SU-DHL-6 (cell line): ENCODE measurements at regions not wholly inside any gene's neighbourhood (a gene's known extent, or its start where the extent isn't known, plus 50 kb on each side); places are given as distances from the start of the nearest gene placed in this dataset.

ENCODE experiments used
- H2AFZ ChIP-seq: fragments of 200-600 bp; sonication (generic); 2 replicates; pipeline ENCODE4 v1.6.1; 2014; ENCODE audit warnings: low read depth, mild to moderate bottlenecking, moderate library complexity, mixed read lengths, antibody characterized with exemption, low read length; ENCODE audit not compliant: severe bottlenecking
- H3F3A ChIP-seq: fragments of 200-600 bp; shearing (Covaris generic); 2 replicates; pipeline ENCODE4 v1.6.0; 2016; ENCODE audit warnings: antibody characterized with exemption, mild to moderate bottlenecking; ENCODE audit not compliant: insufficient read depth
- H3K27ac ChIP-seq: fragments of 200-600 bp; sonication (generic); 2 replicates; pipeline ENCODE4 v1.5.1; 2016; ENCODE audit warnings: low read depth, mild to moderate bottlenecking, low read length, moderate library complexity, mixed read lengths
- H3K27me3 ChIP-seq: fragments of 200-600 bp; sonication (generic), shearing (Covaris generic); 2 replicates; pipeline ENCODE4 v1.6.0; 2014; ENCODE audit warnings: mild to moderate bottlenecking, low read length
- H3K36me3 ChIP-seq: fragments of 200-600 bp; sonication (generic); 2 replicates; pipeline ENCODE4 v1.6.1; 2014; ENCODE audit warnings: mild to moderate bottlenecking, low read length, mixed read lengths
- H3K4me2 ChIP-seq: fragments of 300-600, 200-600 bp; shearing (Covaris generic), sonication (generic); 2 replicates; pipeline ENCODE4 v1.6.0; 2014; ENCODE audit warnings: low read length, low read depth, mild to moderate bottlenecking; ENCODE audit not compliant: poor library complexity, severe bottlenecking
- H3K4me3 ChIP-seq: fragments of 200-600 bp; sonication (generic); 2 replicates; pipeline ENCODE4 v1.5.1; 2014; ENCODE audit warnings: antibody characterized with exemption, low read length, mild to moderate bottlenecking, mixed read lengths; ENCODE audit not compliant: insufficient read depth, poor library complexity, severe bottlenecking
- H3K79me2 ChIP-seq: fragments of 200-600 bp; sonication (generic); 2 replicates; pipeline ENCODE4 v1.6.1; 2014; ENCODE audit warnings: mild to moderate bottlenecking, low read length, moderate library complexity; ENCODE audit not compliant: insufficient read depth
- H3K9ac ChIP-seq: fragments of 200-600 bp; sonication (generic); 2 replicates; pipeline ENCODE4 v1.7.0; 2014; ENCODE audit warnings: mild to moderate bottlenecking, low read length
- H3K9me2 ChIP-seq: fragments of 200-600 bp; sonication (generic); replicated peaks from 2 replicates; pipeline ENCODE4 v1.6.1; 2014; ENCODE audit warnings: low read length; ENCODE audit not compliant: insufficient read depth
- H3K9me3 ChIP-seq: fragments of 200-600 bp; sonication (generic); 2 replicates; pipeline ENCODE4 v1.6.1; 2014; ENCODE audit warnings: low read length, mixed read lengths; ENCODE audit not compliant: insufficient read depth
- H4K20me1 ChIP-seq: fragments of 200-600 bp; sonication (generic); 2 replicates; pipeline ENCODE4 v1.6.1; 2014; ENCODE audit warnings: low read depth, mild to moderate bottlenecking, antibody characterized with exemption, low read length, moderate library complexity, mixed read lengths
- EZH2phosphoT487 ChIP-seq: fragments of 200-600 bp; sonication (generic), shearing (Covaris generic); conservative IDR thresholded peaks from 2 replicates; pipeline ENCODE4 v1.6.1; 2018; ENCODE audit warnings: mild to moderate bottlenecking, antibody characterized with exemption, low read length, moderate library complexity, mixed read lengths
- TF ChIP-seq, protein P1 (sequence below): fragments of 200-600 bp; sonication (generic); IDR thresholded peaks from one replicate; pipeline ENCODE4 v1.5.1; 2017; ENCODE audit warnings: antibody characterized with exemption, mild to moderate bottlenecking, low read length, moderate library complexity; ENCODE audit not compliant: insufficient read depth, poor library complexity, severe bottlenecking

DNA sequence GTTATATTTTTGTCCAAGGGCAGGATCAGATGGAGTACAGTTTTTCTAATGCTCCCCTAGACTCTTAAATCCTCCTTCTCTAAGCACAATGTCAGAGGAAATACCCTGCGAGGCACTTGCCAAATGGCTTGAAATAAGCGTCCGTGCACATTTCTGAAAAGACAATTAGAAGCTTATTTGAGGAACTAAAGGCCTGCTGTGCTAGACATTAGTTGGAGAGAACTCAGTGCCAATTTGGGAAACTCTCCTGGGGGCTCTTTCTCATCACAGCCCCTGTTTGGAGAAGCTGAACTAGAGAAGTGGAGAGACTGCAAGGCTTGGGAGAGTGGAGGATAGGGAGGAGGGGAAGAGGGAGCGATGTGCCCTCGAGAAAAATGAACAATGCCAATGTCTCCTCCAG lies 247.6 kb upstream of the C2CD4B start:
- Histone ChIP-seq H3K4me3 (no peak overlapping the region), H4K20me1 (no peaks in the 10 kb centered on the region), H3K9ac (no peak overlapping the region), H3K36me3 (no peaks in the 10 kb centered on the region), H2AFZ (no peak overlapping the region), H3K27me3 (no peaks in the 10 kb centered on the region), H3K9me2 (no peaks in the 10 kb centered on the region), H3K79me2 (no peaks in the 10 kb centered on the region), H3F3A (no peaks in the 10 kb centered on the region), H3K9me3 (no peaks in the 10 kb centered on the region), H3K27ac (no peak overlapping the region), H3K4me2 (no peak overlapping the region)
- TF ChIP-seq, protein P1, sequence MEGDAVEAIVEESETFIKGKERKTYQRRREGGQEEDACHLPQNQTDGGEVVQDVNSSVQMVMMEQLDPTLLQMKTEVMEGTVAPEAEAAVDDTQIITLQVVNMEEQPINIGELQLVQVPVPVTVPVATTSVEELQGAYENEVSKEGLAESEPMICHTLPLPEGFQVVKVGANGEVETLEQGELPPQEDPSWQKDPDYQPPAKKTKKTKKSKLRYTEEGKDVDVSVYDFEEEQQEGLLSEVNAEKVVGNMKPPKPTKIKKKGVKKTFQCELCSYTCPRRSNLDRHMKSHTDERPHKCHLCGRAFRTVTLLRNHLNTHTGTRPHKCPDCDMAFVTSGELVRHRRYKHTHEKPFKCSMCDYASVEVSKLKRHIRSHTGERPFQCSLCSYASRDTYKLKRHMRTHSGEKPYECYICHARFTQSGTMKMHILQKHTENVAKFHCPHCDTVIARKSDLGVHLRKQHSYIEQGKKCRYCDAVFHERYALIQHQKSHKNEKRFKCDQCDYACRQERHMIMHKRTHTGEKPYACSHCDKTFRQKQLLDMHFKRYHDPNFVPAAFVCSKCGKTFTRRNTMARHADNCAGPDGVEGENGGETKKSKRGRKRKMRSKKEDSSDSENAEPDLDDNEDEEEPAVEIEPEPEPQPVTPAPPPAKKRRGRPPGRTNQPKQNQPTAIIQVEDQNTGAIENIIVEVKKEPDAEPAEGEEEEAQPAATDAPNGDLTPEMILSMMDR, result no peak

DNA sequence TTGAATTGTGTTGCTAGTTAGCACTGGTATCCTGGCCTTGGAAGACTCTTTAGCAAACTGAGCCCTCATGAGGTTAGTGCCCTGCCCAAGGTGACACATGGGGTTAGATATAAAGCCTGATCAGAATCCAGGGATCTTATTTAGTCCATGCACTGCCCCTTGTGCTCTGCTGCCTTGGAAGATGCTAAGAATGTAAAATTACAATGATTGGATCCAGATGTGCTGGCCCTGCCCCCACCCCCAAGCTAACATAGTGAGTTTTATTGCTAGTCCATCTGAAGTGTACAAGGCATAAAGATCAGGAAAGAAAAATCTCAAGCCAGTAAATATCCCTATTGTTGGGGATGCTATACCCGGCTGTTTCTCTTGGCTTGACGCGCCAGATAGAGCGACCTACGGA lies 248.1 kb upstream of the C2CD4B start:
- Histone ChIP-seq H3K36me3 (no peaks in the 10 kb centered on the region), H3K9ac (no peak overlapping the region), H3K4me3 (no peak overlapping the region), H3K9me3 (no peaks in the 10 kb centered on the region), H3K27me3 (no peaks in the 10 kb centered on the region), H3K9me2 (no peaks in the 10 kb centered on the region), H3K4me2 (no peak overlapping the region), H3F3A (no peaks in the 10 kb centered on the region), H4K20me1 (no peaks in the 10 kb centered on the region), H3K79me2 (no peaks in the 10 kb centered on the region), H2AFZ (no peak overlapping the region), H3K27ac (no peak overlapping the region)
- TF ChIP-seq EZH2phosphoT487, result no peak
- TF ChIP-seq, protein P1, result no peak

DNA sequence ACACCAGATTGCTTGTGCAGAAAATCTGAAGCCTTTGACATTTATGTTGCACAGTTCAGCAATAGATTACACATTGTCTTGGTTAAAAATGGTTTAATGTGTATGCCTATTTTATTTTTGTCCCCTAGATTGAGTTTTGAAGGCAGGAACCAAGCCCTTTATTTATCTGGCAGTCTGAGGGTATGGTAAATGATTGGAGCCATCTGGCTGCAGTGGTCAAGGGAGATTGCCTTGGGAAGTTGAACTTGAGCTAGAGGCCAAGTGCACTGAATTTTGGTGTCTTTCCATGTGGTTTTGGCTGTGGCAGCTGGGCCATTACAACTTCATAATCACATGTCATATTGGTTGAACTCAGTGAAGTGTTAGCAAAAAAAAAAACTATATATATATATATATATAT lies 248.7 kb upstream of the C2CD4B start:
- no peak overlapping the region for H3K4me3 ChIP-seq
- no peak overlapping the region for H2AFZ ChIP-seq
- H3K79me2 ChIP-seq, result no peaks in the 10 kb centered on the region
- no peak overlapping the region for H3K27ac ChIP-seq
- H3F3A ChIP-seq, result no peaks in the 10 kb centered on the region
- H3K27me3 ChIP-seq, result no peaks in the 10 kb centered on the region
- H3K9me2 ChIP-seq, result no peaks in the 10 kb centered on the region
- H4K20me1 ChIP-seq, result no peaks in the 10 kb centered on the region
- TF ChIP-seq EZH2phosphoT487, result no peak
- TF ChIP-seq, protein P1, result no peak
- no peak overlapping the region for H3K4me2 ChIP-seq
- no peak overlapping the region for H3K9ac ChIP-seq
- no peaks in the 10 kb centered on the region for H3K9me3 ChIP-seq
- no peaks in the 10 kb centered on the region for H3K36me3 ChIP-seq

DNA sequence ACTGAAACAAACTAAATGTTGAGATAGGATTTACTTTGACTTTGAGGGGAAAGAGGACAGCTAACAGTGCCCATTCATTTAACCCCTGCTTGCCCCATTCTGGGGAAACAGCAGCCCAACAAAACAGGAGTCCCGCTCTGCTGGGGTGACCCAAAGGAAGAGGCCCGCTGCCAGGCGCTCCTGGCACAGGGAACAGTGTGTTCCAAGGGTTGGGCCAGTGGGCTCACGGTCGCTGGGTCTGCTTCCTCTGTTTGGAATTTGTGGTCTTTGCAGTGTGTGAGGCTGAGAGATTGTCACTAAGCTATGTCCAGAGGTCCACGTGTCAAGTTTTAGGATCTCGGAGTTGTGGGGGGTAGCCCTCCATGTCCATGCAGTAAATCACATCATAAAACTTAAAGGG lies 250.4 kb upstream of the C2CD4B start:
- H3F3A ChIP-seq, result no peaks in the 10 kb centered on the region
- no peaks in the 10 kb centered on the region for H3K9me3 ChIP-seq
- no peak overlapping the region for H2AFZ ChIP-seq
- no peak for TF ChIP-seq EZH2phosphoT487
- TF ChIP-seq, protein P1, result no peak
- H3K36me3 ChIP-seq, result no peaks in the 10 kb centered on the region
- H3K27me3 ChIP-seq, result no peaks in the 10 kb centered on the region
- no peak overlapping the region for H3K4me2 ChIP-seq
- H3K9ac ChIP-seq, result no peak overlapping the region
- no peaks in the 10 kb centered on the region for H4K20me1 ChIP-seq
- H3K9me2 ChIP-seq, result no peaks in the 10 kb centered on the region
- H3K27ac ChIP-seq, result no peak overlapping the region
- no peak overlapping the region for H3K4me3 ChIP-seq
- no peaks in the 10 kb centered on the region for H3K79me2 ChIP-seq
